Fibroblast of lung (primary cell): ENCODE measurements at regions not wholly inside any gene's neighbourhood (a gene's known extent, or its start where the extent isn't known, plus 50 kb on each side); places are given as distances from the start of the nearest gene placed in this dataset.

Source experiments
- EZH2 ChIP-seq: IDR thresholded peaks from 2 replicates; pipeline ENCODE4 v1.5.1; 2012; ENCODE audit warnings: low read length, control low read depth, mild to moderate bottlenecking; ENCODE audit errors: missing control alignments
- TF ChIP-seq, protein P1 (sequence below), 2 donors: IDR thresholded peaks in 1 of 2; conservative IDR thresholded peaks in 1 of 2; 1 replicate in 1 of 2; 2 replicates in 1 of 2; pipeline ENCODE4 v1.5.1; 2011 to 2012; ENCODE audit warnings: low read length in 2 of 2, control low read depth in 1 of 2, inconsistent platforms in 1 of 2, low read depth in 1 of 2, mild to moderate bottlenecking in 1 of 2

GRCh38 chr5:34499001-34499734 is 157.0 kb upstream of the RAI14 start:
- TF ChIP-seq, protein P1, sequence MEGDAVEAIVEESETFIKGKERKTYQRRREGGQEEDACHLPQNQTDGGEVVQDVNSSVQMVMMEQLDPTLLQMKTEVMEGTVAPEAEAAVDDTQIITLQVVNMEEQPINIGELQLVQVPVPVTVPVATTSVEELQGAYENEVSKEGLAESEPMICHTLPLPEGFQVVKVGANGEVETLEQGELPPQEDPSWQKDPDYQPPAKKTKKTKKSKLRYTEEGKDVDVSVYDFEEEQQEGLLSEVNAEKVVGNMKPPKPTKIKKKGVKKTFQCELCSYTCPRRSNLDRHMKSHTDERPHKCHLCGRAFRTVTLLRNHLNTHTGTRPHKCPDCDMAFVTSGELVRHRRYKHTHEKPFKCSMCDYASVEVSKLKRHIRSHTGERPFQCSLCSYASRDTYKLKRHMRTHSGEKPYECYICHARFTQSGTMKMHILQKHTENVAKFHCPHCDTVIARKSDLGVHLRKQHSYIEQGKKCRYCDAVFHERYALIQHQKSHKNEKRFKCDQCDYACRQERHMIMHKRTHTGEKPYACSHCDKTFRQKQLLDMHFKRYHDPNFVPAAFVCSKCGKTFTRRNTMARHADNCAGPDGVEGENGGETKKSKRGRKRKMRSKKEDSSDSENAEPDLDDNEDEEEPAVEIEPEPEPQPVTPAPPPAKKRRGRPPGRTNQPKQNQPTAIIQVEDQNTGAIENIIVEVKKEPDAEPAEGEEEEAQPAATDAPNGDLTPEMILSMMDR (conservative IDR thresholded peaks at IDR 0.05 in 1 of 2, IDR thresholded peaks at IDR 0.05 in 1 of 2; ENCODE audit: low read depth in 1 of 2, low read length in 2 of 2): no peak
- TF ChIP-seq EZH2: no peak
